ENCODE measurements at regions not wholly inside any gene's neighbourhood (a gene's known extent, or its start where the extent isn't known, plus 50 kb on each side); places are given as distances from the start of the nearest gene placed in this dataset.

DNA sequence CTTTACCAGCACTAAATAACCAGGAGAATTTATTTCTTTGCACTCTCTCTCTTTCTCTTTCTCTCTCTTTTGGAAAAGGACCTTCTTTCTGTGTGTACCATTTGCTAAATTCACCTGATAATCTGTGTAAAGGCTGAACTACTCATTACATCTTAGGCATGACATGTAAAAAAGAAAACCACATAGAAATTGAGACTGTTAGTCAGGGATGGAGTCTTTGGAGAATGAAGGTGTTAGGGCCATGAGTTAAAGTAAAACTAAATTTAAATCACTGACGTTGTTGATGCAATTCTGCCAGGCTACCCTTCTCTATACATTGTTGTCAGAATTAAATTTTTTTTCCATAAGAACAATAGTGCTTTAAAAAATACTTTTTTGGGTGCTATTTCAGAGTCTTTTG, 263.3 kb downstream of the PTEN start:
- no peak for TF ChIP-seq CTCF (IDR thresholded peaks at IDR 0.05)
- TF ChIP-seq POLR2A (IDR thresholded peaks at IDR 0.05) = no peak
- no peak for TF ChIP-seq POLR2AphosphoS5 (IDR thresholded peaks at IDR 0.05)
- no peak for TF ChIP-seq EP300 (IDR thresholded peaks at IDR 0.05; ENCODE audit: low read depth)

Measured in transverse colon (tissue), 4 donors.